A204.1 (cell line): ENCODE measurements at regions not wholly inside any gene's neighbourhood (a gene's known extent, or its start where the extent isn't known, plus 50 kb on each side); places are given as distances from the start of the nearest gene placed in this dataset.

Experiments
- FAIRE-seq: peaks from 2 replicates; lab custom pipeline; 2012; peaks lifted over from hg19 to GRCh38; lab: Jason Lieb, UNC

GRCh38 chr10:107900131-107900530 lies 735.6 kb upstream of the SORCS1 start:
- FAIRE-seq, result no peak

GRCh38 chr10:107899502-107900062 lies 735.1 kb upstream of the SORCS1 start:
- FAIRE-seq, result no peak

- no peak for FAIRE-seq
Measured at GRCh38 chr10:107899075-107899474, 734.6 kb upstream of the SORCS1 start.

GRCh38 chr10:107898392-107898791 lies 733.9 kb upstream of the SORCS1 start:
- FAIRE-seq, result no peak

GRCh38 chr10:107894516-107894915 lies 730.0 kb upstream of the SORCS1 start:
- no peak for FAIRE-seq

- no peak for FAIRE-seq
Measured at GRCh38 chr10:107889105-107889504, 724.6 kb upstream of the SORCS1 start.

GRCh38 chr10:107880185-107880584 lies 715.7 kb upstream of the SORCS1 start:
- FAIRE-seq, result no peak

- no peak for FAIRE-seq
Measured at GRCh38 chr10:107873007-107873406, 708.5 kb upstream of the SORCS1 start.

GRCh38 chr10:107865691-107866090 lies 701.2 kb upstream of the SORCS1 start:
- no peak for FAIRE-seq

GRCh38 chr10:107859065-107859464 lies 694.6 kb upstream of the SORCS1 start:
- FAIRE-seq, result no peak

- no peak for FAIRE-seq
Measured at GRCh38 chr10:107856047-107856315, 691.5 kb upstream of the SORCS1 start.

- FAIRE-seq, result no peak
Measured at GRCh38 chr10:107855301-107856046, 691.0 kb upstream of the SORCS1 start.

- no peak for FAIRE-seq
Measured at GRCh38 chr10:107848726-107849360, 684.3 kb upstream of the SORCS1 start.

GRCh38 chr10:107847620-107848019 lies 683.1 kb upstream of the SORCS1 start:
- no peak for FAIRE-seq

GRCh38 chr10:107834706-107835105 lies 670.2 kb upstream of the SORCS1 start:
- no peak for FAIRE-seq

GRCh38 chr10:107831772-107832171 lies 667.3 kb upstream of the SORCS1 start:
- no peak for FAIRE-seq

- no peak for FAIRE-seq
Measured at GRCh38 chr10:107829161-107829560, 664.7 kb upstream of the SORCS1 start.

- FAIRE-seq, result no peak
Measured at GRCh38 chr10:107826171-107826570, 661.7 kb upstream of the SORCS1 start.

- no peak for FAIRE-seq
Measured at GRCh38 chr10:107814865-107815487, 650.5 kb upstream of the SORCS1 start.

GRCh38 chr10:107813451-107814162 lies 649.1 kb upstream of the SORCS1 start:
- FAIRE-seq, result no peak

- FAIRE-seq, result no peak
Measured at GRCh38 chr10:107809889-107810288, 645.4 kb upstream of the SORCS1 start.

GRCh38 chr10:107807836-107808235 lies 643.3 kb upstream of the SORCS1 start:
- no peak for FAIRE-seq

- FAIRE-seq, result no peak
Measured at GRCh38 chr10:107806026-107806425, 641.5 kb upstream of the SORCS1 start.
